DMS53 treated with DMSO at 0.1 percent for 48 hours (cell line): ENCODE measurements at regions not wholly inside any gene's neighbourhood (a gene's known extent, or its start where the extent isn't known, plus 50 kb on each side); places are given as distances from the start of the nearest gene placed in this dataset.

Experiments
- DNase-seq: peaks from one replicate; lab custom pipeline; 2025; ENCODE audit not compliant: unreplicated experiment; lab: John Stamatoyannopoulos, UW

DNA sequence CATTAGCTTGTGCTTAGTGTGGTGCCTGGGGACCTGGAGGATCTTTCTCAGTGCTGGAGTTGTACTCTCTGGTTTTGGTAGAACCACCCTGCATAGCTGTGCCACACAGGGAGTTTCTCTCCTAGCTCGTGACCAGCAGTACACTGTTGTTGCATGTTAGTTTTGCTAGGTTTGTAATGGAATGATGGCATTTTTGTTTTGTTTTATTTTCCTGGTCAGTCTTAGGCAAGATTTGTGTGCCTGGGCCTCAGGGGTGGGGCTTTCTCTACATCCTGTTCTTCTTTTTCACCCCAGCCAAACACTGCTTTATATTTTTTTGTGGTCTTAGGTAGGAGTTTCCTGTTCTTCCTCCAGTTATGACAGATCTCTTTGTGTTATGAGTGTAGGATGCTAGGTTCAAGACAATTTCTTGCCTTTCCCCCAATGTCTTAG, 534.5 kb upstream of the KCNMB2 start:
- DNase-seq = no peak

DNA sequence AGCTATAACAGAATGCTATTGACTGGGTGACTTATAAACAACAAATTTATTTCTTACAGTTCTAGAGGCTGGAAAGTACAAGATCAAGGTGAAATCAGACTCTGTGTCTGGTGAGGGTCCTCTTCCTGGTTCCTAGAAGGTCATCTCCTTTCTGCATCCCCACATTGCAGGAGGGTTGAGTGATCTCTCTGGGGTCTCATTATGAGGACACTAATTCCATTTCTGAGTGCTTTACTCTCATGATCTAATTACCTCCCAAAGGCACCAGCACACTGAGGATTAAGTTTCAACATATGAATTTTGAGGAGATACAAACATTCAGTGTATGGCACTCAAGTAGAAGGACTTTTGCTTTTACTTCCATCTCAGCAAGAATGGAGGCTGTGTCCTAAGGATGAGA, 534.1 kb upstream of the KCNMB2 start:
- no peak for DNase-seq

DNA sequence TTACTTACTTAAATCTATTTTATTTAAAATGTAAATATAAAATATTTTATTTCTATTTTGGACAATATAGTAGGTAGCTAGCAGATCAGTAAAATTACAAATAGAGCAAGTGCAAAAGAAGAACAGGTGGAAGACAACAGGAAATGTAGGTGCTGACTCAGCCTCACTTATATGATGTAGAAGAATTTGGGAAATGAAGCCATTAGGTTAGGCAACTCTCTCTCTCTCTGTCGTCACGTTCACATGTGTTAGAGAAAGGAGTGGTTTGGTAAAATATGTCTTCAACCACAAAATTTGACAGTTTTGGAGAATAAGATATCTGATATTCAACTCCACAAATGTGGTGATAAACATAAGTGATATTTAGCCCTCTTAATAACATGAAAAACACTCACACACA, 532.5 kb upstream of the KCNMB2 start:
- DNase-seq = no peak

DNA sequence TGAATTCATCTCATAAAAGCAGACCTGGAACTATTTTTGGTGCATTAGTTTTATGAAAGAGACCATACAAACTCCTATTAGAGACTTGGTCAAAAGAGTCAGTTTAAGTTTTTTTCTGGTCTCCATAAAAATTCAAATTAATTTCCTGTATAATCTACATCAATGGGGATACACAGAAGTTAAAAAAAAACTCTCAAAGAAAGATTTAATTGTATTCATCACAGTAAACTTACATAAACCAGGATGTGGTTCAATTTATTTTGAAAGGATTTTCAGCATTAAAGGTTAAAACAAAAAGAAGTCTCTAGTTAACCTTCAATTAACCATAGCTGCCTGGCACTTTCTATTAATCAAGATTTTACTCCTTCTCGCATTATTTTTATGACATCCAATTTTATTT, 530.3 kb upstream of the KCNMB2 start:
- no peak for DNase-seq

DNA sequence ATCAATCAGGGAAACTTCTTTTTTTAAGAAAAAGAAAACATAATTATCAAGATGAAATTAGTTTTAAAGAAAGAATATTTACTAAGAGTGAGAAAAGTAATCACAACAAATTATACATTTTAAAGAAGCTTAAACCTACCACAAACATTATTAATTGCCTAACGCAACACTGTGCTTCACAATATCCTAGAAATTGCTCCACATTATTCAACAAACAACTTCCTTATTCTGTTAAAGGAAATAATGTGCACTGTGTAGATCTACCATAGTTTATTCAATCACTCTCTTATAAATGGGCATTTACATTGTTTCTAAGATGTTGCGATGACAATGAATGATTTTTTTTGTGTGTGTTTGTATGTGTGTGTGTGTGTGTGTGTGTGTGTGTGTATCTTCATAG, 525.9 kb upstream of the KCNMB2 start:
- no peak for DNase-seq

DNA sequence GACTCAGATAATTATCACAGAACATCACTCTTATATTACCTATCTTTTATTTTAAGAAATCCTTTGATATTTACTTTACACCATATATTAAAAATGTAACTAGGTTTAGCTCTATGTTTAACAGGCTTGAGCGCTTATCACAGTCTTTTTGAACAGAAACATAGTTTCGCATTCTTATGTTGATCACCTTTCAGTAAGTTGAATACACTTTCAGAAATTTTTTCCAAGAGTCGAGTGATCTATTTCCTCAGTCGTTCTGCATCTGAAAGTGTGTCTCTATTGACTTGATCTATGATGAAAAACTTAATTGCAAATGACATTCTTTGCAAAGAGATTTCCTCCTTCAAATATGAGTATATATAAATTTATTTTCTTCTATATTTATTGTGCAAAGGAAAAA, 516.6 kb upstream of the KCNMB2 start:
- no peak for DNase-seq

DNA sequence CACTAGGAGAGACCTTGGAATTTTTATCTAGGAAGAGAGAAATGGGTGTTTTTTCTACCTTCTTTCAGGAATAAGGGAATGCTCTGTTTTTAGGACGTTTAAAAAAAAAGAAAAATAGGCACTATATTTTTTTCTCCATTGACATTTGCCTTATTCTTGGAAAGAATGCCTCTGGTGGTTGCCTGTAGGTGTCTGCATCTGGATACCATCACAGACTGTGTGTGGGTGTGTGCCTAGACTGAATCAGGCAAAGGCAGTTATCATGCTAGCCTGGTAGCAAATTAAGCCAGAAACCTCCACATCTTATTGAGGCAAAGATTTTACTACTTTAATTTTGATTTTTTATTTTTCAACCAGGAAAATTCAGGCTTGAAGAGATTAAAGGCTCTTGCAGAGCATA, 513.6 kb upstream of the KCNMB2 start:
- DNase-seq = no peak

DNA sequence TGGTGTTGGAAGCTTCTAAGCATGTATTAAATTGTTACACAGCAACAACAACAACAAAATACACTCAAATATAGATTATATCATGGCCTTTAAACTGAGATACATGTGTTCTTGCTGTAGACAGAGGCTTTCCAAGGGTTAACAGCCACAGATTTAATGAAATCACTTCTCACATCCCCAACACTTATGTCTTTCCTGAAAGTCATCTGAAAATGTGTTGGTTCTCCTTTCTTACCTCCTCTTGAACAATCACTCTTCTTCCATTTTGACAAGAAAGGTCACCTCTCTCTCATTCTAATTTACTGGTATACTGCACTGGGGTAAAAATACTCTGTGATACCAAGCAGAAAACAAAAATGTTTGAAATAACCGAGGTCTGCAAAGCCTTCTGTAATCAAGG, 507.3 kb upstream of the KCNMB2 start:
- DNase-seq = no peak

DNA sequence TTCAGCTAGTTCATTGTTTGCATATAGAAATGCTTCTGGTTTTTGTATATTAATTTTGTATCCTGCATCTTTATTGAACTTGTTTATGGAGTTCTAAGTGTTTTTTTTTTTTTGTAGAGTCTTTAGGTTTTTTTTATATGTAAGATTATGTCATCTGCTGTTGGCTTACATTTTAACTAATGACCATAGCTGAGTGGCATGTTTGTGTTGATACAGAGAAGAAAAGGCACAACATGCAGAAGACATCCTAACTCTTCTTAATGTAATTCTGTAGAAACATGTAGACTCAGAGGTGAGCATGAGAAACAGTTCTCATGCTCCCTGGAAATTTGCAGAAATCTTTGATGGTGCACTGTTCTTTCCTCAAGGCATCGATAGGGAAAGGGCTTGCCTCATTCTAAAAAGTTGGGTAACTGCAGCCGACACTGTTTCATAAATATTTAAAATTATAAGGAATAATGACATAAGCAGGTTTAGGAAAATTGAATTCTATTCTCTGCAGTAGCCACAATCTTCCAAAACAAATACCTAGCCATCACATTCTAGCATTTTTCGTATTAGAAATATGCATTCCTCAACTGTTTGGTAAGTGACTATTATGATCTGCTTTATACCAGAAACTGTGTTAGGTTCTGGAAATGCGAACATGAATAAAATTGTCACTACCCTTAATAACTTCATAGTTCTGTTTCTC, 499.6 kb upstream of the KCNMB2 start:
- no peak for DNase-seq

DNA sequence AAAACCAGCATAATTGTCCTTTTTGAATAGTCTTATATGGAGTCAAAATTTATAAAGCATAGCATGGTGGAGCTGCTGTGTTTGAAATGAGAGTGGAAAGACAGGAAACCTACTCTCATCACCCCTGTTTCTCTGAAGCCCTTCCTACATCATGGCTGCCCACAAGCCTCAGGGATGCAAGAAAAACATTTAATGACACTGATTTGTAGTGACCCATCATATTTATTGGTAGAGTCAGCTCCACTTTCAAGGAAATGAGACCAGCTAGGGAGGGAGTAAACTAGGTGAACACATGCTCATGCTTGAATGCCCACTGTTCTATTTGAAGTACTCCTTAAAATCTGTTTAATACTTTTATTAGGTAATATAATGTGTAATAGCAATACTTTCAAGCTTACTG, 494.3 kb upstream of the KCNMB2 start:
- no peak for DNase-seq

DNA sequence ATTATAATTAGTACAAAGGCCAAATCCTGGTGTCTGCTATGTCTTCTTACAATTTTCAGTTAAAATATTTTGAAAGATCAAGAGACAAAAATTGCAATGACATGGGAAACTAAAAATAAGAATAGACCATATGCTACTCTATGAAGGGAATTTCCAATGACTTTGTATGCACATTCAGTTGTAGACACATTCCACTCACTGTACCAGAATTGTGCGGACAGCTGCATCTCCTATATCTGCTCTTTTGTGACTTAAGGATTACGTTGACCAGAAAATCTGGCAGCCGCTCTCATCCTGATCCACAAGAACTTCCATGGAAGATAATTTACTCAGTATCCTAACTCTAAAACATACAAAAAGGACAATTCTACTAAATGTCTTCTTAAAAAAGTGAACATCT, 493.9 kb upstream of the KCNMB2 start:
- no peak for DNase-seq

DNA sequence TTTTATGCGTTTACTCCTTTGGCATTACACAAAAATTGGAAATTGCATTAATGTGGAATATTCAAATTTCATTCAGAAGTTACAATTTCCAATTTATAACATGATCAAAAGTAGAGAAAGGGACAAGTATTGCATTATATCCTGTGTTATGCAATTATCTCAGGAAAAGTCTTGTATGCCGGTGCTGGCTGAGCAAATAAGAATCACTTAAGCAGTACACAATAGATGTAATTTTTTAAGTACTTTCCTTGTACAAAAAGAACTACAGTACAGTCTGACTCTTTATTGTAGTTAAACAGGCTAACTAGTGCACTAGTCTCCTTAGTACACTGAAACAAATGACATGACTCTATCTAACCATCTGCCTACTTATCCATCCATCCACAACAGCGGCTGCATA, 493.2 kb upstream of the KCNMB2 start:
- DNase-seq = no peak

DNA sequence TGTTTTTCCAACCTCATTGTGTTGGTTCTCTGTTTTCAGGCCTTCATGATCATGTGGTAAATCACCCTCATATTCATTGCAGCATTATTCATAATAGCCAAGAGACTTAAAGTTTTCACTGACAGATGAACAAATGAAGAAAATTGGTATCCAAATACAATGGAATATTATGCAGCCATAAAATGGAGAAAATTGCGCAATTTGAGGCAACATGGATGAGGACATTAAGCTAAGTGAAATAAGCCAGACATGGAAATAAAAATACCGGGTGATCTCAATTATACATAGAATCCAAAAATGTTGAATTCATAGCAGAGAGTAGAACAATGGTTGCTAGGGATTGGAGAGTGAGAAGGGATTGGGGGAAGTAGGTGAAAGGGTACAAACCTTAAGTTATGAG, 491.9 kb upstream of the KCNMB2 start:
- no peak for DNase-seq

DNA sequence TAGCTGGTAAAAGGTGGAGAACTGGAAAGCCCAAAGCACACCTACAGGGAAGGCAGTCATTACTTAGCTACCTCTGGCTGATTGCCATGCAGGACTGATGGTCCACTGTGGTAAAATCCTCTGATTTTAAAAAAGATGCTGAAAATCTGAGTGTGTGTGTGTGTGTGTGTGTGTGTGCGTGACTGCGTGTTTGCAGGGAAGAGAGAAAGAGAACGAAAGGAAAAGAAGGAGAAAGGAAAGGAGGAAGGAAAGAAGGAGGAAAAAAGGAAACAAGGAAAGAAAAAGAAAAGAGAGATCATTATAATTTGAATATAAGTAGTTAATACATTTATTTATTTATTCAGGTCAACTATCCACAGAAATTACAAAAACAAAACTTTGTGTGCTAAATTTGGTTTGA, 488.7 kb upstream of the KCNMB2 start:
- DNase-seq = no peak

DNA sequence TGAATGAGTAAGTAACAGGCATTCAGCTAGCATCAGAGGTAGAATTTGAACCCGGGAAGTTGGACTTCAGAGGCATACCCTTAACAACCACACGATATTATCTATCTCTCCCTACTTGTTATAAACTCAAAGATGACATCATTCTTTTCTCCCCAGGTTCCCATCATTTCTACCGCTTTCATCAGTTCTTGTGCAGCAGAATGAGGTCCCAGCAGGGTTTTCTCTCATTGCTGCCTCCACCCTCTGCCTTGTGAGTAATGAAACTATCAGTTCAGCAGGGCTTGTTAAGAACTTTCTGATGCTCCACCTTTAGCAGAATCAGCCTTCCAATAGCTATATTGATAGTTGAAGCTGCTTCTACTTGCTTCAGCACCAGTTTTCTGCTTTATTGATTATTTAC, 487.5 kb upstream of the KCNMB2 start:
- no peak for DNase-seq

DNA sequence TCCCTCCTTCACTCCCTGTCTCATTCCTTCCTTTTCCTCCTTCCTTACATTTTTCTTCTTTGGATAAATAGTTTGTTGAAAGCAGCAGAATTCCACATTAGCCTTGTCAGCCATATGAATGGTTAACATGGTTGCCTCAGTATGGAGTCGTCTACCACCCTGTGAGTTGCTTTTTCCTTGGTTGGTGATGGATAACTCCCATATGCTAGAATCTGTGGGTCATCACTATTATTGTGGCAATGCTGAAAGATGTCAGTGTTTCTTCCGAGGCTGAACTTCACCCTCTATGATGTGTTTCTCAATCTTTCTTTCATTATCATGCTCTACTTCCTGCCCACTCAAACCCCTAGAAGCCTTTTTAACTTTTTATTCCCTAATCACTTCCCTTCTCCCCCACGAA, 481.8 kb upstream of the KCNMB2 start:
- DNase-seq = no peak

DNA sequence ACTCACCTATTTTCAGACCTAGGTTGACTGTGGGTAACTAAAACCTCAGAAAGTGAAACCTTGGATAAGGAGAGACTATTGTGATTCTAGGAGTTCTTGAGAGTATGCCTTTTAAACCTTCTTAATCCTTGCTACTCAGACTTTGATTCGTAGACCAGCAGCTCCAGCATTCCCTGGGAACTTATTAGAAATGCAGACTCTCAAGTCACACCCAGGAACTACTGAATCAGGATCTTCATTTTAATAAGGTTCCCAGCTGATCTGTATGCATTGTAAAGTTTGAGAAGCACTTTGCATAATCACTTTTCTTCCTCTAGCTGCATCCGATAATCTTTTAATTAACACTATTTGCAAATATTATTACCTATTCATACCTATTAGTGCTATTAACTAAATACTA, 480.3 kb upstream of the KCNMB2 start:
- DNase-seq = no peak

DNA sequence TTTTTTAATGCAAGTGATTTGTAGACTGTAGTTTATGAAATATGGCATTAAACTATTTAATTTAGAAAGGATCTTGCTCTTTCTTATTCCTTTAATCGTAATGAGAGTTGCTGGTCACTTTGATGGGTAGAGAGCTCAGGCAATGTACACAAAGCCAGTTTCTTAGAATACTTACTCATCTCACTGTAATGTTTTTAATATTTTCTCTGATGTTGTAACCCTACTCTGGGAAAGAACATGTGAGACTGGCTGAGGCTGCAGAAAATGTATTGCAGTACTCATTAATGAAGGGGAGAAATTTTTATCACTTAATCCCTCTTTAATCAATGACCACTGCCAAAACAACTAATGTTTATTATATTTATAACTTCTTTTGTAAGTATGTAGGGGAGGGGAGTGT, 479.4 kb upstream of the KCNMB2 start:
- DNase-seq = no peak

DNA sequence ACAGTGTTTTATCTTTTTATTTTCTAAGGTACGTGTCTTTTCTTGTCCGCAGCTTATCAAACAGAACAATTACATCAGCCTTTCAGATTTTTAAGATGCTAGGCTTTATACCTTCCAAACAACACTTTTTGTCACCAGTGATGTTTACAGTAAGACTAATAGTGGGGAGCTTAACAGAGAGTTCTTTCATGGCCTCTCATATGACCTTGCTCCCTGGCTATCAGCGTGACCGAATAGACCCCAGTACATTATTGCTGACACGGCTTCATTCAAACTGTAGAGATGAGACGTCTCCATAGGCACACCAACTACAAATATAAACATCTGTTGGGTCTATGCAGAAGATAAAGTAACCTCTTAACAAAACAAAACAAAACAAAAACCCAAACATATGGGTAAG, 477.6 kb upstream of the KCNMB2 start:
- no peak for DNase-seq

DNA sequence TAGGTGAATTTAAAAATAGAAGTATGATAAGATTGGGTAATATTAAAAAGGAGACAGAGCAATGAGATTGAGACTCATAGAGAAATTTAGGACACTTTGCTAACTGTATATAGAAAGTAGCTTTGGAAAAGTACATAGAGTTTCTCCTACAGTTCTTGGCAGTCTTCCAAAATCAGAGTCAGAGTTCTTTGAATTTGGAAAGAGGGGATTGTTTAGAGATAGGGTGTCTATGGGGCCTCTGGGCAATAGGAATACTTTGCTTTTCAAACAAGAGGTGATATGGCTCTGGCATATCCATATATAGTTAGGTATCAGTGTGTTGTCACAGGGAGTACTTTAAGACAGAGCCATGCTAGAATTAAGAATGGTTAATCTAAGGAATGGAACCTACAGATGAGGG, 477.1 kb upstream of the KCNMB2 start:
- DNase-seq = no peak

DNA sequence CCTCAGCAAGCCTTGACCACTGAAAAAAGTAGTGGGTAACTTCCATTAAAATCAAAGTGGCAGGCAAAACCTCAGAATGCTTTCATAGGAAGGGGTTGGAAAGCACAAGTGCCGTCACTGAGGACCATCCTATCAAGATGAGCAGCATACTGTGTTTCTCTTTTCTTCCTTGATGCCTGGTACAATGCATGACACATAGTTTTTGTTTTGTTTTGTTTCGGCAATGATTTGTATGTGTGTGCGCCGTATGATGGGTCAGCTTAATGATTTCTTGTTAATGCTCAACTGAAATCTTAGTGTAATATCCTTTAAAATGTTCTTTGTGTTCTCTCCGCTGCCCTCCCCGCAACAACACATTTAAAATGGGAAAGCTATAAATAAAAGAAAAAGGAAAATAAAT, 476.4 kb upstream of the KCNMB2 start:
- no peak for DNase-seq

DNA sequence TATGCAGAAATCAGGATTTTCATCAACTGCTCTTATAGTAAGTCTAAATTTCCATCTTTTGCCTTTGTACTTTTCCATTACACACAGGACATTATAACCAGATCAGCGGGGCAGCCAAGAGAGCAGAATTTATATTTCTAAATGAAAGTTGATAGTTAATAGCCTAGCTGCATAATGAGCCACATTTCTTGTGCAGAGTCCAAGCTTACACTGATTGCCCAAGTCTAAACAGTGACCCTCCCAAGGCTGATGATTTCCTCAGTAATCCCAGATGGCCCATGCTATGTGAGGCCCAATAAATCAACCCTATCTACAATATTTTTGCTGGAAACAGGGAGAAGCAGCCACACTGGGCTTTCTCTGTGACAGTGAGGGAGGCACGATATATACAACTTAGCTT, 475.8 kb upstream of the KCNMB2 start:
- no peak for DNase-seq

DNA sequence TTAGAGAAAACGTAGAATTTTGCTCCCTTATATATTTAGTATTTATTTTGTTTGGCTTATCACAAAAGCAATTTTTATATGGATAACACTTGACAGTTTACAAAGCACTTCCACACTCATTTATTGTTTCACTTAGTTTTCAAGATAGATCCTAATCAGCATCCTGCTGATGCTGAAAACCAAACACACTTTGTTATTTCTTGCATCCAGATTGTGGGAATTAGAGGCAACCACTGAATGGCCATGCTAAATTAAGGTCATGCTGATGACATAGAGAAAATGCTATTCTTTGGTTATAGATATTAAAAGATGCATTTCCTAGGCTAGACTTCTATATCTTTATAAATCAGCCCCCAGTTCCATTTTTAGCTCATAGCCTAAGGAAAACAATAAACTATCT, 474.1 kb upstream of the KCNMB2 start:
- no peak for DNase-seq

DNA sequence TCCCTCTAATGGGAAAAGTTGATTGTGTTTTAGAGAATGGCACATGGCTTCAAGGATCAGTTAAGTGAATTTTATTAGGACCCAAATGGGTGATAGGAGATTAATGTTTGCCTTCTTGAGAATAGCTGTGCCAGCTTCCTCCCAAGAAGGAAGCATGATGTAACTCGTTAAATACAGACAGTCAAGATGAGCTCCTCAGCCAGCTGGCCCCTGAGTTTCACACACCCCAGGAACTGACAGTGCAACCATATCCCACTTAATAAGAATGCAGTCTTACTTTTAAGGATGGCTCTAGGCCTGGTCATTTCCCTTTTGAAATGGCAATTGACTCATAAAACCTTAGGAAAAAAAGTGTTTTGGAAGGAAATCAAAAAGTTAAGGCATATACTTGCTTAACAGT, 472.8 kb upstream of the KCNMB2 start:
- no peak for DNase-seq
